ENCODE measurements at regions not wholly inside any gene's neighbourhood (a gene's known extent, or its start where the extent isn't known, plus 50 kb on each side); places are given as distances from the start of the nearest gene placed in this dataset.
"Not testable (repeated sequence)": the region's sequence is repeated elsewhere in the genome, so short reads cannot be mapped to it uniquely, and the experiment has no call there.

DNA sequence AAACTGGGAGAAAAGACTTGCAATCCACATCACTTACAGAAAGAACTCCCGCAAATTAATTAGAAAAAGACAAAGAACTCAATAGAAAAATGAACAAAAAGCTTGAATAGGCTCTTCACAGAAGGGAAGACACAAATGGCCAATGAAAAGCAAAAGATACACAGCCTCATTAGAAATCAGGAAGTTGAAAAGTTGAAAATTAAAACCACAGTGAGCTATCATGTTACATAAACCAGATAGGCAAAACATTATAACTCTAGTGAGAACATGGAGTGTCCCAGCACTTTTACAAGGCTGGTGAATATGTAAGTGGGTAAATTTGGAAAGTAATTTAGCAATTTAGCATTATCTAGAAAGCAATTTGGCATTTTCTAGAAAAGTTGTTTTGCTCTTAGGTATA is 158.4 kb upstream of the RASSF8 start:
- intact Hi-C loops (cut with micrococcal nuclease; ENCODE audit: unreplicated experiment): no loop called here
- Mint-ChIP-seq H3K4me1 (ENCODE audit: low read depth, unreplicated experiment) (no peaks in the 10 kb centered on the region), H3K36me3 (ENCODE audit: insufficient read depth, unreplicated experiment) (no peaks in the 10 kb centered on the region), H3K9me3 (ENCODE audit: unreplicated experiment) (no peaks in the 10 kb centered on the region), H3K4me3 (ENCODE audit: unreplicated experiment) (no peak overlapping the region), H3K27me3 (ENCODE audit: insufficient read depth, unreplicated experiment) (no peaks in the 10 kb centered on the region), H3K27ac (ENCODE audit: unreplicated experiment) (no peak overlapping the region)
- BruUV-seq (replicated peaks): no TSS peak
- Histone ChIP-seq H3K4me1 (no peaks in the 10 kb centered on the region), H3K4me3 (ENCODE audit: low read depth, low read length) (no peak overlapping the region), H3K36me3 (ENCODE audit: control insufficient read depth, insufficient read depth, low read length) (no peaks in the 10 kb centered on the region), H3K9me3 (no peaks in the 10 kb centered on the region), H3K27me3 (replicated peaks; ENCODE audit: control insufficient read depth, insufficient read depth, low read length) (no peaks in the 10 kb centered on the region)
- no peak for DNase-seq
- TF ChIP-seq CTCF (IDR thresholded peaks at IDR 0.05; ENCODE audit: insufficient read depth in 1 of 2, low read depth in 1 of 2, low read length in 1 of 2, severe bottlenecking in 1 of 2, unreplicated experiment in 1 of 2): no peak
- ChIA-PET POLR2A (no interaction called here), CTCF (no interaction called here)

DNA sequence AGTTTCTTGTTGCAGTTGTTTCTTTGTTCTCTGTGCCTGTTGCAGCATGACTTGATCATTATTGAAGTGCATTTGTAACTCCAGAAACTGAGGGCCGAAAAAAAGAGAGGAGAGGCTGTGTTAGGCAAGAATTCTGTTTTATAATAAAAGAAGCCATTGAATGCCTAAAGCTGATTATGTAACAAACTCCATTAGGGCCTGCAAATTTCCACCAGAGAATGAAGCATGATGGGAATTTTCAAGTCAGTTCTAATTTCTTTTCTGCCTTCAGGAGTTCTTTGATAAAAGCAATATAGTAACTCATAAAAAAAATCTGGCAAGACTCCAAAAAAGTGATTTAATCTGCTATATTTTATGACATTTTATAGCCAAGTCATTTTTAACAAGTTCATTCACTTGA is 156.7 kb upstream of the RASSF8 start:
- H3K27me3 ChIP-seq (replicated peaks; ENCODE audit: control insufficient read depth, insufficient read depth, low read length): no peaks in the 10 kb centered on the region
- CTCF ChIA-PET: no interaction called here
- no peak for DNase-seq
- no peaks in the 10 kb centered on the region for H3K36me3 ChIP-seq (ENCODE audit: control insufficient read depth, insufficient read depth, low read length)
- Mint-ChIP-seq H3K4me3 (ENCODE audit: unreplicated experiment) (no peak overlapping the region), H3K9me3 (ENCODE audit: unreplicated experiment) (no peaks in the 10 kb centered on the region), H3K4me1 (ENCODE audit: low read depth, unreplicated experiment) (no peaks in the 10 kb centered on the region), H3K27me3 (ENCODE audit: insufficient read depth, unreplicated experiment) (no peaks in the 10 kb centered on the region), H3K27ac (ENCODE audit: unreplicated experiment) (no peak overlapping the region), H3K36me3 (ENCODE audit: insufficient read depth, unreplicated experiment) (no peaks in the 10 kb centered on the region)
- H3K9me3 ChIP-seq: no peaks in the 10 kb centered on the region
- intact Hi-C loops (cut with micrococcal nuclease; ENCODE audit: unreplicated experiment): no loop called here
- no TSS peak for BruUV-seq (replicated peaks)
- no peak overlapping the region for H3K4me3 ChIP-seq (ENCODE audit: low read depth, low read length)
- TF ChIP-seq CTCF (IDR thresholded peaks at IDR 0.05; ENCODE audit: insufficient read depth in 1 of 2, low read depth in 1 of 2, low read length in 1 of 2, severe bottlenecking in 1 of 2, unreplicated experiment in 1 of 2): no peak
- POLR2A ChIA-PET: no interaction called here
- H3K4me1 ChIP-seq: no peaks in the 10 kb centered on the region

GRCh38 chr12:25802143-25802542 is 156.3 kb upstream of the RASSF8 start:
- Mint-ChIP-seq H3K36me3 (ENCODE audit: insufficient read depth, unreplicated experiment) (no peaks in the 10 kb centered on the region), H3K27ac (ENCODE audit: unreplicated experiment) (no peak overlapping the region), H3K9me3 (ENCODE audit: unreplicated experiment) (no peaks in the 10 kb centered on the region), H3K4me1 (ENCODE audit: low read depth, unreplicated experiment) (no peaks in the 10 kb centered on the region), H3K4me3 (ENCODE audit: unreplicated experiment) (no peak overlapping the region), H3K27me3 (ENCODE audit: insufficient read depth, unreplicated experiment) (no peaks in the 10 kb centered on the region)
- Histone ChIP-seq H3K36me3 (ENCODE audit: control insufficient read depth, insufficient read depth, low read length) (no peaks in the 10 kb centered on the region), H3K4me1 (no peaks in the 10 kb centered on the region), H3K4me3 (ENCODE audit: low read depth, low read length) (no peak overlapping the region), H3K27me3 (replicated peaks; ENCODE audit: control insufficient read depth, insufficient read depth, low read length) (no peaks in the 10 kb centered on the region), H3K9me3 (no peaks in the 10 kb centered on the region)
- CTCF ChIA-PET: no interaction called here
- intact Hi-C loops (cut with micrococcal nuclease; ENCODE audit: unreplicated experiment): no loop called here
- no peak for TF ChIP-seq CTCF (IDR thresholded peaks at IDR 0.05; ENCODE audit: insufficient read depth in 1 of 2, low read depth in 1 of 2, low read length in 1 of 2, severe bottlenecking in 1 of 2, unreplicated experiment in 1 of 2)
- DNase-seq: no peak
- POLR2A ChIA-PET: no interaction called here
- no TSS peak for BruUV-seq (replicated peaks)

GRCh38 chr12:25803029-25803664 is 155.3 kb upstream of the RASSF8 start:
- H3K9me3 Mint-ChIP-seq (ENCODE audit: unreplicated experiment); CTCF ChIA-PET; H3K27me3 Mint-ChIP-seq (ENCODE audit: insufficient read depth, unreplicated experiment); POLR2A ChIA-PET; H3K27ac Mint-ChIP-seq (ENCODE audit: unreplicated experiment); H3K27me3 ChIP-seq (replicated peaks; ENCODE audit: control insufficient read depth, insufficient read depth, low read length); intact Hi-C loops (cut with micrococcal nuclease; ENCODE audit: unreplicated experiment); BruUV-seq (replicated peaks); H3K4me3 Mint-ChIP-seq (ENCODE audit: unreplicated experiment); H3K4me3 ChIP-seq (ENCODE audit: low read depth, low read length); H3K4me1 ChIP-seq; H3K9me3 ChIP-seq; DNase-seq; H3K36me3 Mint-ChIP-seq (ENCODE audit: insufficient read depth, unreplicated experiment); H3K36me3 ChIP-seq (ENCODE audit: control insufficient read depth, insufficient read depth, low read length); H3K4me1 Mint-ChIP-seq (ENCODE audit: low read depth, unreplicated experiment): not testable (repeated sequence)

DNA sequence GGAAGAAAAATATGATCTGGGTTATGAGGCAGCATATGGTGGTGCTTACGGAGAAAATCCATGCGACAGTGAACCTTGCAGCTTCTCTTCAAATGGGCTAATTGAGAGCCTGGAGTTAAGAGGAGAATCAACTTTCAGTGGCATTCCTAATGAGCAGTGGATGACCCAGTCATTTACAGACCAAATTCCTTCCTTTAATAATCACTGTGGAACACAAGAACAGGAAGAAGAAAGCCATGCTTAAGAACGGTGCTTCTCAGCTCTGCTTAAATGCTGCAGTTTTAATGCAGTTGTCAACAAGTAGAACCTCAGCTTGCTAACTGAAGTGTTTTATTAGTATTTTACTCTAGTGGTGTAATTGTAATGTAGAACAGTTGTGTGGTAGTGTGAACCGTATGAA is 154.2 kb upstream of the RASSF8 start:
- H3K4me3 Mint-ChIP-seq (ENCODE audit: unreplicated experiment); H3K36me3 Mint-ChIP-seq (ENCODE audit: insufficient read depth, unreplicated experiment); H3K36me3 ChIP-seq (ENCODE audit: control insufficient read depth, insufficient read depth, low read length); H3K4me1 ChIP-seq; CTCF ChIA-PET; H3K27me3 Mint-ChIP-seq (ENCODE audit: insufficient read depth, unreplicated experiment); intact Hi-C loops (cut with micrococcal nuclease; ENCODE audit: unreplicated experiment); H3K4me1 Mint-ChIP-seq (ENCODE audit: low read depth, unreplicated experiment); H3K27me3 ChIP-seq (replicated peaks; ENCODE audit: control insufficient read depth, insufficient read depth, low read length); POLR2A ChIA-PET; DNase-seq; BruUV-seq (replicated peaks); H3K4me3 ChIP-seq (ENCODE audit: low read depth, low read length); H3K9me3 ChIP-seq; H3K27ac Mint-ChIP-seq (ENCODE audit: unreplicated experiment): not testable (repeated sequence)
- H3K9me3 Mint-ChIP-seq (ENCODE audit: unreplicated experiment): peaks cover 10% of the 10 kb centered on the region
